GM21390 (cell line): ENCODE measurements at regions not wholly inside any gene's neighbourhood (a gene's known extent, or its start where the extent isn't known, plus 50 kb on each side); places are given as distances from the start of the nearest gene placed in this dataset.

Source experiments
- ATAC-seq: cut with Tn5 transposase; IDR thresholded peaks from one replicate; pipeline ENCODE4 v1.9.1; 2021; ENCODE audit not compliant: unreplicated experiment

DNA sequence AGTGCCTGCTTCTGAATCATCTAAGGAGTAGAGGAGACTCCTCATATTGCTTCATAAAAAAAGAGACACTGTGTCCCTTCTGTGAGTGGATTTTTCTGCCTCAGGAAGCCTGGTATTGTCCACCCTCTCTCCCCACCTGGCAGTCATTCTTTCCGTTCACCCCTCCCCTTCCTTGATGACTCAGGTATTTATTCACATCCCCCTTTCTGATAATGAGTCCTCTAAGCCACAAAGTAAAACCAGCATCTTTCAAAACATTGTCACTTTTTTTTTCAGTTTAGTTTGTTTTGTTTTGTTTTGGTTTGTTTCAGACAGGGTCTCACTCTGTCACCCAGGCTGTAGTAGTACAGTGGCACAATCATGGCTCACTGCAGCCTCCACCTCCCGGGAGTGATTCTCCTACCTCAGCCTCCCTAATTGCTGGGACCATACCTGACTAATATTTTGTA, 65.2 kb upstream of the UBE2E1 start:
- peak; percentile 92 for ATAC-seq

DNA sequence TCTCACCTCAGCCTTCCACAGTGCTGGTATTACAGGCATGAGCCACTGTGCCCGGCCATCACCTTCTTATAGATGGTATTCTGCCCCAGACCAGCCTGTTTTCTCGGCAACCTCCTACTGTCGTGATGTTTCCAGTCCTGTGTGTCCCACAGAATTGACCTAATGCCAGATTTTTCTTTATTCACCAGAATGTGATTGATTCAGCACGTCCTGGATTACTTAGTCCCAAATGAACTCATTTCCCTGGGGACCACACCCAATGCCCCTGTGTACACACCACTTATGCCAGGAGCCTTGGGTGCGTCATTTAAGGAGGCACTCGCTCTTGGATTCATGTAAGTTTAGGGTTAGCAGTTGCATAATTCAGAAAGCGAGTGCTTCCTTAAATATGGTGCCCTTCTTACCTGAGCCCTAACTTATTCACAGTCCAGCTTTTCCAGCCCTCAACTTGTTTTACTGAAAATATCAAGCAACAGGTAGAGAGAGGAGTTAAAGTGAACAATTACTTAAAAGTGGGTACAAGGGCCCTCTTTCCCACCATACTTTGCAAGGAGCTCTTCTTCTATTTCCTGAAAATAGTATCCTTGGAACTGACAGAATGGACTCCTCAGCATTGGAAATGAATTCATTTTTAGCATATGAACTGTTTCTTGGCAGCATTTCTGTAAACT, 64.6 kb upstream of the UBE2E1 start:
- ATAC-seq = no peak

DNA sequence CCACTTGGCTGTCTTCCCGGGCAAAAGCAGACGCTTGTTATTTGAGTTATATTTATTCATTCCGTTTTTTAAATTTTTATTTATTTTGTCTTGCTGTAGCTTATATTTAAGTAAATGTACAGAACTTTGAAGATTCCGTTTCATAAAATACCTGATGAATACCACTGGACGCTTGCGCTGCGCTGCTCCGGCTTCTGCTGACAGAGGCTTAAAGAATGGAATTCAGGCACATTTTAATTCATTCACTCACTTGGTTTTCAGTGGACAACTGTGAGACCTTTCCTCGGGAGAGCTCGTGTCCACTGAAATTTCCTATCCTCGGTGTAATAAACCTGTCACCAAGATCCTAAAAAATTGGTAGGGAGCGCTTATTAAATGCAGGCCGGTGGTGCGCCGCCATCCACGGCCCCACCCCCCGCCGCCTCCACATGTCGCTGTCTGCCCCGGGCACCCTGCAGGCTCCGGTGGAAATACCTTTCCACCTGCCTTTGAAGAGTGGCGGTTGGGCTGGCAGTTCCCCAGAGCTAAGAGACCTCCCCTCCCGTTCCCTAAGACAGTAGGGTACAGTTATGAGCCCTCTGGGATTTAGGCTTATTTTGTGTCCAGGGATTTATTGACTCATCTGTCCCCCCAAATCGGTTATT, 62.5 kb upstream of the UBE2E1 start:
- ATAC-seq = no peak

DNA sequence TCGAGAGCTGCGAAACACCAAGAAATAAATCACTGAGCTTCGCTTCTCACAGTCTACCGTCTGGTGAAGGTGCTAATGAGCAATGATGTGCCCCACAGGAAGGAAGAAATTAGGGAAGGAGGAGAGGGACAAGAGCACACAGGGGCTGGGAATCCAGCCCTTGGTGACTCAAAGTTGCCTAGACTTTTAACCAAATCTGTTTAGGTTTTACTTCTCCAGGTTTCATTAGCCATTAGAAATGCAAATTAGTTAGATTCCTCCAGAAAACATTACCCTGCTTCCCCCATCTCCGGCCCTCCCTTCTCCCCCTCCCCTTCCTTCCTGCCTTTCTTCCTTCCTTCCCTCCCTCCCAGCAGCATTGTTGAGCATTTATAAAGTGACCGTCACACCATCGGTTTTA, 59.3 kb upstream of the UBE2E1 start:
- no peak for ATAC-seq

DNA sequence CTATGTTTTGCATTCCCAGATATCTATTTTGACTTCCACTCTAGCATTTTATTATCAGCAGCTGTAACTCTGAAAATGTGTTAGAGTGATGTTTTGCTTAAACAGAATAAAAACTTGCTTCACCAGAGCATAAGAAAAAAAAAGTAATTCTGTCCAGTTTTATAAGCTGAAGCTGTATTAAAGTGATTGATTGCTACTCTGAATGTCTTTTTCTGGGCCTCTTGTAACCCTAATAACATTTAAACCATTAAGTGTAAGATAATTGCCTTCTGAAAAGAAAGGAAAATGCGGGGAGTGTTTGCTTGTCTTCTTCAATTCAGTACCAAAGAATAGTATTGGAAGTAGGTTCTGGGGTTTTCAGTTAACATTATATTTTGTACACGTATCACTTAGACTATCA, 57.9 kb upstream of the UBE2E1 start:
- no peak for ATAC-seq

DNA sequence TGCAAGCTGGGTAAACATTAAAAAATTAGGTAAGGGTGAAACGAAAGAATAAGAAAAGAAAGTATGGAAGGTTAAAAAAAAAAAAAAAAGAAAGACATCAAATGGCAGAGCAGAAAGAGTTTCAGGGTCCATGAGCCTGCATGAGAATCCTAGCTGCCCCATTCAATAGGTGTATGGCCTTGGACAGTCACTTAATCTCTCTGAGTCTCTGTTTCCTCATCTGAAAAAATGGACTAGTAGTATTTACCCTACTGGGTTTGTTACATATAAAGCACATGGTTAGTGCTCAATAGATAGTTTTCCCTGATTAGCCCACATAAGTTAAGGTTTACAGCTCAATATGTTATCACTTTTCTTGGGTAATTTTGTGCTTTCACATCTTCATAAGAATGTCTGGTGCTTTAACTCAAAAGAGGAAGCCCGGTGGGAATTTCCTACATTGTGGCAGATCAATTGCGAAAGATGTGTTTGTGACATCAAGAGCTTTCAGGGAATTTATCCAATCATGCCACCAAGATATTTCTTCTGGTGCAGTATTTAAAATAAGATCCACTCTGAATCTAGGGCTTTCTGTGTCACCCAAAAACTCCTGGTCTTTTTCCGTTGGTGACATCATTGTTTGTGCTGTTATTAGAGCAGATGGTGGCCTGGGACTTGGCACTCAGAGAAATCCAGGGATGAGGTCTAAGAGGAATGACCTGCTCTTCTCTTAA, 57.2 kb upstream of the UBE2E1 start:
- no peak for ATAC-seq

DNA sequence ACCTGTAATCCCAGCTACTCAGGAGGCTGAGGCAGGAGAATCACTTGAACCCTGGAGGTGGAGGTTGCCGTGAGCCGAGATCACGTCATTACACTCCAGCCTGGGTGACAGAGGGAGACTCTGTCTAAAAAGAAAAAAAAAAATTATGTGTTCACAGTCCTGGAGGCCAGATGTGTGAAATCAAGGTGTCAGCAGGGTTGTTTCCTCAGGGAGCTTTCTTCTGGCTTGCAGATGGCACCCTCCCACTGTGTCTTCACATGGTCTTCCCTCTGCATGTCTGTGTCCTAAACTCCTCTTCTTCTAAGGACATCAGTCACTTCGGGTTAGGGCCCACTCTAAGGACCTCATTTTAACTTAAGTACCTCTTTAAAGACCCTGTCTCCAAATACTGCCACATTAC, 56.1 kb upstream of the UBE2E1 start:
- ATAC-seq = no peak

DNA sequence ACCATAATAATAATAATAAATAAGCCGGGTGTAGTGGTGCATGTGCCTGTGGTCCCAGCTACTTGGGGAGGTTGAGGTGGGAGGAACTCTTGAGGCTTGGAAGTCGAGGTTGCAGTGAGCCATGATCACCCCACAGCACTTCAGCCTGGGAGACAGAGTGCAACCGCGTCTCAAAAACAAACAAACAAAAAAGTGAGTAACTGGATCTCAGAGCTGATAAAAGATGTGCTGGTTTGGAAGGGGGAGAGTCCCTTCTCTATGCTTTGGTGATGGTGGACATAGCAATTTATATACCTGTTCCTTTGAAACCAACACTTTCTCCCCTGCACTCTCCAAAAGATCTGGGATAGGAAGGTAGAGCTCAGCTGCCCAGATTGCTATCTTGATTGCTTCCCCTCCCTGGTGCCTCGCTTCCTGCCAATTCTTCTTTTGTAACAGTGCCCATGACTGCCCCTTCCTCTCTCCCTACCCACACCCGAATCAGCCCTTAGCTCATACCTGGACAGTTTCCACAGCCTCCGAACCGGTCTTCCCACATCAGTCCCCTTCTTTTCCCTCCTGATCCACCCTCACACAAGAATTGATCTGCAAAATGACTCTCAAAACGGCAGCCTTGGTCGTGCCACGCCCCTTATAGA, 55.1 kb upstream of the UBE2E1 start:
- no peak for ATAC-seq

DNA sequence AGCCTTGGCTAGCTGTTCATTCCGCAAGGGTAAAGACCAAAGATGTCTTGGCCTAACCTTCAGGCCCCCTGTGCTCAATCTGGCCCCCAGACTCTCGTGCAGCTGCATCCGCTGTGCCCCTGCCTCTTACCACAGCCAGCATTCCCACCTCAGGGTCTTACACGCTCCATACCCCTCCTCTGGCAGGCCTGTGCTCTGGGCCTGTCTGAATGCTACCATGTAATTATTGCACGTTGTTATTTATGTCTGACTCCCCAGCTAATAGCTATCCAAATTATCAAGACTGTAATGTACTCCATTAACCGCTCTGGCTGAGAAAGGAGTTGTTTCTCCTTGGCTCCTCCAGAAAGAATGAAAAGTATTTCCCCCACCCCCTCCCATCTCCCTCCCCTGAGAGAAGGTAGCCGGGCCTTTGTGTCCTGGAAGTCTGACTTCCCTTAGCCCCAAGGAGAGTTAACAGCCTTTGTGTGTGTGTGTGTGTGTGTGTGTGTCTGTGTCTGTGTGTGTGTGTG, 54.5 kb upstream of the UBE2E1 start:
- ATAC-seq = no peak

DNA sequence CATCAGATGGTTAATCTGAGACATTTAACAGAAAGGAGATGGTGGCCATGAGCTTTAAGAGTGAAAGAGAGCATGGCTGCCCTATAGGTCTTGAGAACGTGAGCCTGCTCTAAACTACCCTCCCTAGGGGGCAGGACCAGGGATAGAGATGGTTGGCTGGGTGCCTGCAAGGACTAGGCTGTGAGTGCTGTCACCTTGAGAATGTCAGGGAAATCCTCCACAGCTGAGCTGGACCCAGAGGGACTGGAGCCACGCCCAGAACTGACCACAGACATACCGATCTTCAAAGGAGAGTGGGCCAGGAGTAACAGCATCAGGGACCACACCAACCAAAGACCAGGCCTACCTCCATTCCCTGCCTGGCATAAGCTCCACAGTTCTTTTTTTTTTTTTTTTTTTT, 53.6 kb upstream of the UBE2E1 start:
- ATAC-seq = no peak

DNA sequence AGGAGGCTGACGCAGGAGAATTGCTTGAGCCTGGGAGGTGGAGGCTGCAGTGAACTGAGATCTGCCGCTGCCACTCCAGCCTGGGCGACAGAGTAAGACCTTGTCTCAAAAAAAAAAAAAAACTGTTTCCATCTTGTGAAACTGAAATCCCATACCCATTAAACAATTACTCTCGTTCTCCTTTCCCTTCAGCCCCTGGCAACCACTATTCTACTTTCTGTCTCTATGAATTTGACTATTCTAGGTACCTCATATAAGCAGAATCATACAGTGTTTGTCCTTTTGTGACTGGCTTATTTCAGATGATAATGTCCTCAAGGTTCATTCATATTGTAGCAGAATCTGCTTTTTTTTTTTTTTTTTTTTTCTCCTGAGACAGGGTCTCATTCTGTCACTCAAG, 51.5 kb upstream of the UBE2E1 start:
- no peak for ATAC-seq
